CD4-positive, alpha-beta T cell treated with Interleukin-6 at 100 ng/mL for 8 hours (primary cell): ENCODE measurements at regions not wholly inside any gene's neighbourhood (a gene's known extent, or its start where the extent isn't known, plus 50 kb on each side); places are given as distances from the start of the nearest gene placed in this dataset.

Experiments used
- DNase-seq: peaks from one replicate; pipeline ENCODE4 v3.0.0-alpha.2; 2020; ENCODE audit warnings: mixed read lengths, low spot score

GRCh38 chr6:8218861-8219260, 116.5 kb upstream of the EEF1E1 start:
- no peak for DNase-seq

GRCh38 chr6:8215631-8216030, 113.3 kb upstream of the EEF1E1 start:
- DNase-seq, result no peak

- no peak for DNase-seq
Observed at GRCh38 chr6:8213995-8214394, 111.6 kb upstream of the EEF1E1 start.

- no peak for DNase-seq
Observed at GRCh38 chr6:8212720-8213434, 110.5 kb upstream of the EEF1E1 start.

GRCh38 chr6:8207869-8208191, 105.5 kb upstream of the EEF1E1 start:
- DNase-seq, result no peak

GRCh38 chr6:8207191-8207868, 105.0 kb upstream of the EEF1E1 start:
- DNase-seq, result no peak

GRCh38 chr6:8203337-8203736, 101.0 kb upstream of the EEF1E1 start:
- no peak for DNase-seq

- no peak for DNase-seq
Observed at GRCh38 chr6:8201679-8202078, 99.3 kb upstream of the EEF1E1 start.

- DNase-seq, result no peak
Observed at GRCh38 chr6:8200255-8200654, 97.9 kb upstream of the EEF1E1 start.

- DNase-seq, result no peak
Observed at GRCh38 chr6:8195714-8196102, 93.4 kb upstream of the EEF1E1 start.

GRCh38 chr6:8195040-8195713, 92.8 kb upstream of the EEF1E1 start:
- no peak for DNase-seq

- no peak for DNase-seq
Observed at GRCh38 chr6:8194490-8194889, 92.1 kb upstream of the EEF1E1 start.

GRCh38 chr6:8193541-8193940, 91.2 kb upstream of the EEF1E1 start:
- no peak for DNase-seq

- DNase-seq, result no peak
Observed at GRCh38 chr6:8192597-8192996, 90.2 kb upstream of the EEF1E1 start.

- DNase-seq, result no peak
Observed at GRCh38 chr6:8192067-8192466, 89.7 kb upstream of the EEF1E1 start.

GRCh38 chr6:8191629-8192028, 89.3 kb upstream of the EEF1E1 start:
- DNase-seq, result no peak

GRCh38 chr6:8187209-8187608, 84.9 kb upstream of the EEF1E1 start:
- DNase-seq, result no peak

GRCh38 chr6:8182902-8183665, 80.7 kb upstream of the EEF1E1 start:
- no peak for DNase-seq

- DNase-seq, result no peak
Observed at GRCh38 chr6:8181951-8182845, 79.8 kb upstream of the EEF1E1 start.

GRCh38 chr6:8181160-8181881, 79.0 kb upstream of the EEF1E1 start:
- no peak for DNase-seq
